CMK (cell line): ENCODE measurements at regions not wholly inside any gene's neighbourhood (a gene's known extent, or its start where the extent isn't known, plus 50 kb on each side); places are given as distances from the start of the nearest gene placed in this dataset.

Source experiments
- DNase-seq: peaks from one replicate; pipeline ENCODE4 v3.0.0-alpha.2; 2010; ENCODE audit warnings: low read depth

DNA sequence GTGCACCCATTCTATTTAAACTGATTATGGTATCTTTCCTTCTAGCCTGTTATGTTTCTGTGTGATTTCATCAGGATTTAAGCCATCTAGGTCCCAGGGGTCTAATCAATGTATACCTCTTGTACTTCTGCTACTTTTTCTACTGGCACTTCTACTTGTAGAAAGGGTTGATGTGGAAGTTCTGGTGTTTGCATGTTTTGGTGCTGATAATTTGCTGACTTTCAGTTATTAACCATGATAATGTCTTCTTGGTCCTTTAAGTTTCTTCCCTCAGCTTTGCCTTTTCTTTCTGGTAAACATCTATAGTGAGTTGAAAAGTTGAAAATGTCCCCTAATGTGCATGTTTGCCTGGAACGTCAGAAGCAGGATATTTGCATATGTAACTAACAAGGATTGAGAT lies 390.6 kb upstream of the MAP3K7 start:
- no peak for DNase-seq

- no peak for DNase-seq
These were observed 389.5 kb upstream of the MAP3K7 start for GRCh38 chr6:90976341-90976740.

DNA sequence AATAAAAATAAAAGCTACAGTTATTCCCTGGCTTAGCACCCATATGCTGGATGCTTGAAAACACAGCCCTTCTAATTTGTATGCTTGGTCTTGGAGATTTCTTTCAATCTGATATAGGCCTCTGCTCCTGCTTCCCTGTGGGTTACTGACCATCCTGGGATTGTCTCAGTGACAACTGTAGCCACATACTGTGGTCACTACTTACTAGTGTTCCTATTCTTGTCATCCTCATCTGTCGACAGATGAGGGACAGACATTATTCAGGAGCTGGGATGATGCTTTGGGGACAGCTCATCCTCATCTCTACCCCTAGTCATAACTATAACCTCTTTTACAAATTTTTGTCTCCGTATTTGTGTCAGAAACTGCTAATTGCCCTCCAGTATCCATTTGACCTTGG lies 388.9 kb upstream of the MAP3K7 start:
- no peak for DNase-seq

GRCh38 chr6:90973188-90973587 lies 386.3 kb upstream of the MAP3K7 start:
- no peak for DNase-seq

- DNase-seq: no peak
These were observed 383.8 kb upstream of the MAP3K7 start for GRCh38 chr6:90970672-90971071.

DNA sequence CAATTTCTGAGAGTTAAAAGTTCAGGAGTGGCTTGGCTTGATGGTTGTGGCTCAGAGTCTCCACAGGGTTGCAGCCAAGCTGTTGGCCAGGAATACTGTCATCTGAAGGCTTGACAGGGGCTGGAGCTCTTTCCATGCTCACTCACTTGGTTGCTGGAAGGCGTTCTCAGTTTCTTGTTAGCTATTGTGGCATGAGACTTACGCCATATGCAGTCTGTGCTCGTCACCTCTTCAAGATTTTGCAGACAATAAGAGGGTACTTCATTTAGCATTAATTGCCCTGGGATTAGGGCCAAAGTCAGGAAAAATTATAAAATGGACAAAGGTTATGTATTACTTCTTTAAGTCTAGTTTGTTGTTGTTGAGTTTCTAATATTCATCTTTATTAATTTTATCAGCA lies 380.6 kb upstream of the MAP3K7 start:
- no peak for DNase-seq

DNA sequence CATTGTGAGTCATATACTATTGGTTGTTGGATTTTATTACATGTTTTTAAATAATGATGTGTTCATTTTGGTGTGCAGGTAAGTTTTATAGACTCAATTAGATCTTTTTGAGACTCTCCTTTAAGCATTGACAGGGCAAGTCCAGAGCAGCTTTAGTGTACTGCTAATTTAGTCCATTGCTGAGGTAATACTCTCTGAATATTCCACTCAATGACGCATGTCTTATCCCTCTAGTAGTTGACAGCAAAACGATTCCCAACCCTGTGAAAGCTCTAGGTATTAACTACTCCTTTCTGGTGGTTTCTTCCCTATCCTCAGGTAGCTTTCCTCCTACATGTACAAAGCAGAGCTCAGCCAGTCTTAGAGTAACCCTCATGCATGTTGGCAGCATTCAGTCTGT lies 373.5 kb upstream of the MAP3K7 start:
- no peak for DNase-seq

DNA sequence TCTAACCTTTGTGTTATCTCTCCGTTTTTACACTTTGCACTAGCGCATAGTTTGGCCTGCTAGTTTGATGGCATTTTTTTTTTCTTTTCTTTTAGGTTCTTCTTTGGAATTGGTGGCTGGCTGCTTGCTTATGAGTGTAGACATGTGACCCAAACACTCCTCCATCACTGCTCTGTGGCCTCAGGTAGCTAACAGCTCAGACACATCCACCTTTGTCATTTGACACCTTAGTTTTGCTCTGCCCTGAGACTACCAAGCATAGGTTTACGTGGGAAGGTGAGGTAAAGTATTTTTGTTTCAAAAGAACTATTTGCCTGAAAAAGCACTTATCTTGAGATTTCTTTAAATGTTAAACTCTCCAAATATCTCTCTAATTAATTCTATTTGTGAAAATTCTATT lies 368.4 kb upstream of the MAP3K7 start:
- DNase-seq: no peak

- DNase-seq: no peak
These were observed 366.7 kb upstream of the MAP3K7 start for GRCh38 chr6:90953405-90954161.

GRCh38 chr6:90952176-90952575 lies 365.3 kb upstream of the MAP3K7 start:
- no peak for DNase-seq

DNA sequence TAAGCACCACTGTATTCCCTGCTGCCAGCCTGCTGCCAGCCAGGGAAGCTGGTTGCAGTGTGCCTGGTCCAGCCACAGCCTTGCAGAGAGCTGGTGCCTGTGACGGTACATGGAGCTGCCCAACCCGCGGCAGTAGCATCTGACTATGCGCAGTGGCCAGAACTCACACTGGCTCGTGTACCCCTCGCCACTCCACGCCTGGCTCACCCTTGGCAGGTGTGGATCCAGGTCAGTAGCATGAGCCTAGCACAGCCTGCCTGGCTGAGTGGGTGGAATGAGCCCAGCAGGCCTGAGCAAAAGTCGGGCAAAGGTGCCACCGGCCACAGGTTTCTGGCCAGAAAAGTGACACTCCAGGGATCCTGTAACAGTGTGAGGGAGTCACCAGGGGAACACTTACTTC lies 361.7 kb upstream of the MAP3K7 start:
- DNase-seq: no peak

DNA sequence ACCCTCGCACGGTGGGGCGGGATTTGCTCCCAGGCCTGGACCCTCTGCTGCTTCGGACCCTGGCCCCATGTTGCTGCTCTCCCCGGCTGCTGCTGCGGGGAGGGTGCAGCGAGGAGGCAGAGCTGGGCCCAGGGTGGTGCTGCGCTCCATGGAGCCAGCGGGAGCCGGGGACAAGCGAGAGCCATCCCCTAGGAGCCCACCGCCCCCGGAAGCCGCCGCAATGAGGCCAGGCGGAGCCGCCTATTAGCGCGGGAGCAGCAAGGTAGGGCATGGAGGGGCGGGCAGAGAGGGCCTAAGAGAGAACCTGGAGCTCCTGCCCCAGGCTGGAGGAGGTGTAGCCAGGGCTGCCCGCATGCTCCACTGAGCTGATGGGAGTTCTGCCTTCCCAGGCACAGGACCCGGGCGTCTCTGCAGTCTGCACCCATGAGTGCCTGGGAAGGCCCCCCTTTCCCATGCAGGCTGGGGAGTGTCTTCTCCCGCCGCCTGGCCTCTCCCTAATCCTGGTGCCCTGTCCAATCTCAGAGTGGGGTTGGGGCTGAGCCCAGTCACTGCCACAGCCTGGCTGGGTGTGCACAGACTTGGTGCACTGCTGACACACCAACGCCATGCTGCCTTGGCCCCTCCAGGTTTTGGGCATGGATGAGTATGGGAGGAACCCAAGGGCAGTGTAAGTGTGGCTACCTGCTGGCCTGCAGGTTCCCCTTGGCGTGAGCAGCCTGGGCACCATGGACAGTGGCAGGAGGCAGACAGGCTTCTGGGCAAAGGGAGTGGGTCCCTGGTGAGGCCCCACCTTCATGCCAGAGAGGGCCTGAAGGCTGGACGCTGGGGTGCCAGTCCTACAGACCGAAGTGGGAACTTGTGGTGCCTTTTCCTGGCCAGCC lies 360.6 kb upstream of the MAP3K7 start:
- no peak for DNase-seq

- DNase-seq: no peak
These were observed 355.0 kb upstream of the MAP3K7 start for GRCh38 chr6:90941885-90942284.

DNA sequence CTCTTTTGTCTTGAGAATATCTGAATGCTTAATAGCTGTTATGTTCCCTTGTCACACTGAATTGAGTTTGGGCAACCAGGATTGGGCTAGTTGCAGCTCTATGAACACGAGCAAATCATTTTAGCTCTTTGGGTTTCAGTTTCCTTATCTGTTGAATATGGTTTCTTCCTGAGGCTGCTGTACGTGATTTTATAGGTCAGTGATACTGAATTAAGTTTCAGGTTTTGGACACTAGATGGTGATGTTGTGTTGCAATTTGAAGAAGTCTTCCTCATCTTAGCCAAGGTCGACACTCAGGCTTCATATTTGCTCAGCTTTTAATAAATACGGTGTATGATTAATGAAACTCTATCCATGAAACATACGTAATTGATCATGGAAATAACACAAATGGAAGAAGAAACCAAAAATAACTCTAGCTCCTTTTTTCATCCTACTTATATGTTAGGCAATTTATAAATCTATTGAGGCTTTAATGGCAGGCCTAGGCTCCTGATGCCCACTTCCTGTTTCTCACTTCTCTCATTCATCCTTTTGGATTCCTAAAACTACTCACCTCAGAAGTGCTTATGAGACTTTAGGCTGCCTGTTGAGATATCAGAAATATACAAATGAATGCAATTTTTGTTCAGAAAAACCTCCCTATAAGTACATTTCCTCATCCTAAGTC lies 354.1 kb upstream of the MAP3K7 start:
- DNase-seq: peak; percentile 15

- no peak for DNase-seq
These were observed 353.0 kb upstream of the MAP3K7 start for GRCh38 chr6:90939906-90940305.

GRCh38 chr6:90938122-90938521 lies 351.2 kb upstream of the MAP3K7 start:
- DNase-seq: no peak

DNA sequence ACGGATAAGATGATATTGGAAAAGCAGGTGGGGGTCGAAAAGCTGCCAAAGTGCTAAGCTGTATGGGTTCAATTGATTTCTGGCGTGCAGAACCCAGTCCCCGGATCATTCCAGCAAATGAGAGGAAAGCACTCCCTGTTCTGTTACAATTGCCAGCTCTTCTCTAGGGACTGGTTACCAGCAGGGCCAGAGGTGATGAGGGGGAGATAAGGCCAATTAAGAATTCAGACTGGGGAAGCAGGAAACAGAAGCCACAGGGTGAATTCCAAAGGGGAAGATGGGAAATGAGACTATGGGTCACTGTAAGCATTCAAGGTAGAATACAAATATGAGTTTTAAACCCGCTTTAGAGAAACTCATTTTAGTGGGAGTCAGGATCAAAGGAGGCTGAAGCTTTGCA lies 349.4 kb upstream of the MAP3K7 start:
- DNase-seq: no peak

GRCh38 chr6:90934966-90935365 lies 348.1 kb upstream of the MAP3K7 start:
- no peak for DNase-seq

DNA sequence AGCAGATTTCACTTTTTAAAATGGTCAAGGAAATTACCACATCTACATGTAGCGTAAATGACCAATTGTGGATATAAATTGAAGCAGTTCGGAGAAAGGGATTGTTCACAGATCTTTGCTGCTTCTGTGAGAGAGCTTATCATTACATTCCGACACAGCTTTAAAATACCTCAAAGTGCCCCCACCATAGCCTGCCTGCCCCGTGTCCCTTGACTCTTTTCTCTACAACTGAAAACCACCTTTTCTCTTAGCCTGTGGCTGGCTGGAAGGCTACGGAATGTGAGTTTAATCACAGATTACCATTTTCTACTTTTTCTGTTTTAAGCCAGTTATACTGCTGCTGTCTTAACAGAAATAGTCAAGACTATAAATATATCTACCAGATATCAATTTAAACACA lies 347.2 kb upstream of the MAP3K7 start:
- DNase-seq: no peak

- DNase-seq: no peak
These were observed 345.5 kb upstream of the MAP3K7 start for GRCh38 chr6:90932351-90932750.

DNA sequence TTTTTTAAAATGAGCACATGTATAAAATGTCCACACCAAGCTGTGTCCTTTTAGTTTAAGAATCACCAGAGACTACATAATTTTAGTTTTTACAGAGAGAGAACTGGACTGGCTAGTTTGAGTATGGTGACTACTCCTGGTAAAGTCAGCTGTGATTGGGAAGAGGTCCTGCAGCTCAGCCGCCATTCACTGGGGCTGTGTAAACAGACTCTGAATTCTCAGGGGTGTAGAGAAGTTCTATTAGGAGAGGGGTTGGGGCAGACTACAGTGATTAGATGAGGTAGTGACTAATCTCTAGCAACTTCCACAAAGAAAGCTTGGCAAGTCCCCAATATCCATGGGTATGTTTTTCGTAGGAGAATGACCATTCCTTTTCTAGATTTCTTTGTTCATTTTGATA lies 341.2 kb upstream of the MAP3K7 start:
- DNase-seq: no peak

- no peak for DNase-seq
These were observed 338.9 kb upstream of the MAP3K7 start for GRCh38 chr6:90925726-90926125.

- DNase-seq: no peak
These were observed 335.5 kb upstream of the MAP3K7 start for GRCh38 chr6:90922325-90922724.
